Upper lobe of left lung (tissue), 4 donors: ENCODE measurements at regions not wholly inside any gene's neighbourhood (a gene's known extent, or its start where the extent isn't known, plus 50 kb on each side); places are given as distances from the start of the nearest gene placed in this dataset.

Experiments used
- CTCF ChIP-seq, 6 experiments: fragments of 450-650 bp in 4 of 6; fragments of 200-600 bp in 2 of 6; sonication (generic) in 2 of 6; IDR thresholded peaks; one replicate each; pipeline ENCODE4 v1.5.1; 2016 to 2019; ENCODE audit warnings: antibody characterized with exemption in 6 of 6
- EP300 ChIP-seq, 4 donors: sonication (generic); formaldehyde crosslinking; IDR thresholded peaks; one replicate each; pipeline ENCODE4 v1.5.1; 2017; ENCODE audit warnings: antibody characterized with exemption in 4 of 4, control low read depth in 2 of 4
- POLR2A ChIP-seq, 4 donors: fragments of 450-650 bp; IDR thresholded peaks; one replicate each; pipeline ENCODE4 v1.5.1; 2016 to 2017; ENCODE audit warnings: antibody characterized with exemption in 4 of 4, mild to moderate bottlenecking in 2 of 4
- POLR2AphosphoS5 ChIP-seq, 2 donors: sonication (generic); formaldehyde crosslinking; IDR thresholded peaks; one replicate each; pipeline ENCODE4 v1.5.1; 2017; ENCODE audit warnings: antibody characterized with exemption in 2 of 2

GRCh38 chr13:47480121-47480520 lies 521.0 kb downstream of the SUCLA2 start:
- TF ChIP-seq CTCF (IDR thresholded peaks at IDR 0.05) (no peak), POLR2A (IDR thresholded peaks at IDR 0.05) (no peak), EP300 (IDR thresholded peaks at IDR 0.05) (no peak), POLR2AphosphoS5 (IDR thresholded peaks at IDR 0.05) (no peak)
